PC-9 (cell line): ENCODE measurements at regions not wholly inside any gene's neighbourhood (a gene's known extent, or its start where the extent isn't known, plus 50 kb on each side); places are given as distances from the start of the nearest gene placed in this dataset.

Source experiments
- BruUV-seq: library from RNA; stranded (reverse); fragments of 400-500 nt; replicated peaks from 2 replicates; lab custom pipeline; 2021; lab: Mats Ljungman, UMichigan
- CTCF ChIA-PET: fragments of 300-600 bp; sonication (Branson Sonifier 250); formaldehyde crosslinking; loops from one replicate; lab custom pipeline; 2022; ENCODE audit warnings: antibody characterized with exemption; lab: Charles Lee
- POLR2A ChIA-PET: fragments of 300-600 bp; sonication (Branson Sonifier 250); formaldehyde crosslinking; loops from one replicate; lab custom pipeline; 2022; ENCODE audit warnings: antibody characterized with exemption; ENCODE audit not compliant: unreplicated experiment; lab: Charles Lee
- DNase-seq, 2 experiments: peaks; one replicate each; pipeline versions ENCODE4 v3.0.0 to v3.0.0-alpha.2; 2015 to 2022; ENCODE audit warnings: mixed read lengths in 1 of 2
- H2AFZ ChIP-seq: fragments of 200-600 bp; sonication (generic); 2 replicates; pipeline ENCODE4 v1.8.1; 2017; ENCODE audit warnings: antibody characterized with exemption
- H3F3A ChIP-seq: fragments of 200-600 bp; sonication (generic); 2 replicates; pipeline ENCODE4 v1.8.1; 2017; ENCODE audit warnings: antibody characterized with exemption, mild to moderate bottlenecking, low read depth; ENCODE audit not compliant: insufficient read depth
- H3K27ac ChIP-seq: fragments of 200-600 bp; sonication (generic); 2 replicates; pipeline ENCODE4 v1.6.1; 2016; ENCODE audit warnings: mixed run types
- H3K27me3 ChIP-seq: fragments of 200-600 bp; sonication (generic); 2 replicates; pipeline ENCODE4 v1.6.1; 2016; ENCODE audit warnings: low read depth, mixed run types; ENCODE audit not compliant: insufficient read depth
- H3K36me3 ChIP-seq: fragments of 200-600 bp; sonication (generic); 2 replicates; pipeline ENCODE4 v1.6.1; 2016; ENCODE audit warnings: low read depth, mixed run types
- H3K4me1 ChIP-seq: fragments of 200-600 bp; sonication (generic); replicated peaks from 2 replicates; pipeline ENCODE4 v1.6.1; 2016; ENCODE audit warnings: mixed run types; ENCODE audit not compliant: insufficient read depth
- H3K4me2 ChIP-seq: fragments of 200-600 bp; sonication (generic); 2 replicates; pipeline ENCODE4 v1.6.1; 2017; ENCODE audit warnings: mixed run types
- H3K4me3 ChIP-seq: fragments of 200-600 bp; sonication (generic); 2 replicates; pipeline ENCODE4 v1.6.1; 2016; ENCODE audit warnings: mixed run types
- H3K79me2 ChIP-seq: fragments of 200-600 bp; sonication (generic); 2 replicates; pipeline ENCODE4 v1.6.1; 2017; ENCODE audit warnings: low read depth, mixed run types
- H3K9me2 ChIP-seq: fragments of 200-600 bp; sonication (generic); 2 replicates; pipeline ENCODE4 v1.8.1; 2017; ENCODE audit warnings: mild to moderate bottlenecking; ENCODE audit not compliant: insufficient read depth
- H3K9me3 ChIP-seq: fragments of 200-600 bp; sonication (generic); 2 replicates; pipeline ENCODE4 v1.8.1; 2016; ENCODE audit warnings: low read depth; ENCODE audit not compliant: insufficient read depth
- H4K20me1 ChIP-seq: fragments of 200-600 bp; sonication (generic); 2 replicates; pipeline ENCODE4 v1.8.1; 2017; ENCODE audit not compliant: insufficient read depth
- EZH2 ChIP-seq: fragments of 200-600 bp; sonication (generic); IDR thresholded peaks from 2 replicates; pipeline ENCODE4 v1.8.0; 2017; ENCODE audit warnings: antibody characterized with exemption, low read depth
- intact Hi-C: fragments of 100-400 bp; cut with micrococcal nuclease; formaldehyde crosslinking; loops from one replicate; pipeline ENCODE4 v1.10.0; 2022; ENCODE audit not compliant: unreplicated experiment
- TF ChIP-seq, protein P1 (sequence below): fragments of 200-600 bp; sonication (generic); conservative IDR thresholded peaks from 2 replicates; pipeline ENCODE4 v1.6.1; 2017; ENCODE audit warnings: mixed run types, antibody characterized with exemption, mild to moderate bottlenecking, moderate library complexity

DNA sequence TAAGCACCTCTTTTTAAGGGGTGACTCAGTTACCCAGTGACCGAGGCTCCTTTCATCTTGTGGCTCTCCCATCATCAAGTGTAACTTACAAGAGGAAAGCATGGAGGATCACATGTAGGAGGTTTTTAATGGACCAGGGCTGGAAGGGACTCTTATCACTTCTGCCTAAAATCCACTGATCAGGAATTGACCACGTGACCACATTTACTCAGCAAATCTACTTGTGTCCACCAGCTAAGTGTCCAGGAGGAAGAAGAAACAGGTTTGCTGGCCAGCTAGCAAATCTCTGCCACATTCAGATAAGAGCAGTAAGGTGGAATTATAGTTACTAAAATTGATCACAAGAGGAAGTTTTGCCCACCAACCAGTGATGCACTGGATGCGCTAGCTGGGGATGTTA lies 486.0 kb downstream of the ENC1 start:
- CTCF ChIA-PET = no interaction called here
- intact Hi-C loops = no loop called here
- no peaks in the 10 kb centered on the region for H3K36me3 ChIP-seq
- H4K20me1 ChIP-seq = no peaks in the 10 kb centered on the region
- no peaks in the 10 kb centered on the region for H3K4me1 ChIP-seq
- H2AFZ ChIP-seq = no peak overlapping the region
- TF ChIP-seq EZH2 = no peak
- TF ChIP-seq, protein P1, sequence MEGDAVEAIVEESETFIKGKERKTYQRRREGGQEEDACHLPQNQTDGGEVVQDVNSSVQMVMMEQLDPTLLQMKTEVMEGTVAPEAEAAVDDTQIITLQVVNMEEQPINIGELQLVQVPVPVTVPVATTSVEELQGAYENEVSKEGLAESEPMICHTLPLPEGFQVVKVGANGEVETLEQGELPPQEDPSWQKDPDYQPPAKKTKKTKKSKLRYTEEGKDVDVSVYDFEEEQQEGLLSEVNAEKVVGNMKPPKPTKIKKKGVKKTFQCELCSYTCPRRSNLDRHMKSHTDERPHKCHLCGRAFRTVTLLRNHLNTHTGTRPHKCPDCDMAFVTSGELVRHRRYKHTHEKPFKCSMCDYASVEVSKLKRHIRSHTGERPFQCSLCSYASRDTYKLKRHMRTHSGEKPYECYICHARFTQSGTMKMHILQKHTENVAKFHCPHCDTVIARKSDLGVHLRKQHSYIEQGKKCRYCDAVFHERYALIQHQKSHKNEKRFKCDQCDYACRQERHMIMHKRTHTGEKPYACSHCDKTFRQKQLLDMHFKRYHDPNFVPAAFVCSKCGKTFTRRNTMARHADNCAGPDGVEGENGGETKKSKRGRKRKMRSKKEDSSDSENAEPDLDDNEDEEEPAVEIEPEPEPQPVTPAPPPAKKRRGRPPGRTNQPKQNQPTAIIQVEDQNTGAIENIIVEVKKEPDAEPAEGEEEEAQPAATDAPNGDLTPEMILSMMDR = no peak
- H3K27ac ChIP-seq = no peak overlapping the region
- no peak overlapping the region for H3K4me2 ChIP-seq
- no peaks in the 10 kb centered on the region for H3K79me2 ChIP-seq
- no peak overlapping the region for H3K4me3 ChIP-seq
- H3K9me2 ChIP-seq = no peaks in the 10 kb centered on the region
- H3F3A ChIP-seq = no peaks in the 10 kb centered on the region
- DNase-seq = no peak
- H3K27me3 ChIP-seq = no peaks in the 10 kb centered on the region
- no peaks in the 10 kb centered on the region for H3K9me3 ChIP-seq
- POLR2A ChIA-PET = no interaction called here
- BruUV-seq = no TSS peak

DNA sequence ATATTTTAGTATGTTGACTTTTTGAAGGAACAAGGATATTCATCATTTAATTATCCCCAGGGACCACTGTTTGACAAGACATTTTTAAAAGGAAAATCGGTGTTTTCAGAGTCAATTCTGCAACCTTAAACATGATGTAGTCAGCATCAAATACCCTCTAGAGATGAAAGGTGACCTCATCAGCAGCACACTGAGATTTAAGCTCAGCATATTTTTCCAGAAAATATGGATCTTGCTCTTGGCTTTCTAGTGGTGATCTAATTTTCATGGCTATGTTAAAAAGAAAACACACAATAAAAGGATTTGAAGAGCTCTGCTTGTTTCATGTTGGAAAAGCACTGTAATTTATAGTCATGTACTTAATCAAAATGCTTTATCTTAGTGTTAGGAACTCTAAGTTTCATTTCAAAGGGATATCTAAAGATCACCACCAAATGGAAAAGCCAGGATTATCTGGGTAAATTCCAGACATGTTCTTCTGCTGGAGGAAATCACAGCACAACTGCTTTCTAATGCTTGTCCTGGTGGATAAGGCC lies 487.2 kb downstream of the ENC1 start:
- Histone ChIP-seq H3K4me3 (no peak overlapping the region), H3K79me2 (no peaks in the 10 kb centered on the region), H2AFZ (no peak overlapping the region), H3K9me3 (no peaks in the 10 kb centered on the region), H3K27me3 (no peaks in the 10 kb centered on the region), H3F3A (no peaks in the 10 kb centered on the region), H3K9me2 (no peaks in the 10 kb centered on the region), H3K4me1 (no peaks in the 10 kb centered on the region), H3K4me2 (no peak overlapping the region), H3K36me3 (no peaks in the 10 kb centered on the region), H4K20me1 (no peaks in the 10 kb centered on the region), H3K27ac (no peak overlapping the region)
- DNase-seq = no peak
- TF ChIP-seq EZH2 = no peak
- TF ChIP-seq, protein P1 = no peak
- CTCF ChIA-PET = interaction anchor here (0.6 kb wide), 1 partner anchor 71 kb away, joined by 3 read pairs; no protein-coding TSS in a partner anchor
- POLR2A ChIA-PET = no interaction called here
- intact Hi-C loops = no loop called here
- BruUV-seq = no TSS peak

DNA sequence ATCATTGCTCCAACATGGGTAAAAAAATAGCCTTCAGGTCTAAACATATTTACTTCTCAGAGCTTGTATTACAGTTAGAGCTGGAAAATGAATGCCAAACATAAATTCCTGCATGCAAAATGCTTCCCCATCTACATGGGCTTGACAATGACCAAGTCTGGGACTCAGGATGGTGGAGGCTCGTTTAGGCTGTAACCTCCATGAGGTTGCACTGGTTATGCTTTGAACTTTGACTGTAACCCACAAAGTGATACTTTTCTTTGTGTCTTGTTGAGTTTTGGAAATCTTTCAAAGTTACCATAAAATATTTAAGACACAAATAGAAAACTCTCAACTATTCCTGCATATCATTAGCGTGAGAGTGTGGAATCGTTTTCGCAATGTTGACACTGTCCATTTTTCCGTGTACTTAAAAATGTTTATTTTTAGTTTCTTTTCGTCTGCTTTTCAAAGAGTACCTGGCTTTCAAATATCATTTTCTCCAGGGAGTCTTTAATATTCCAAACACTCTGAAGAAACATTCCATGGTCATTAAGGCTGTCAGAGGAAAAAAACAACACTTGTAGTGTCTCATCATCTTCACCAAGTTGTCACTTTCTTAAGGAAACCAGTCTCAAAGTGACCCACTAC lies 487.8 kb downstream of the ENC1 start:
- Histone ChIP-seq H2AFZ (no peak overlapping the region), H3K4me2 (no peak overlapping the region), H4K20me1 (no peaks in the 10 kb centered on the region), H3K27ac (no peak overlapping the region), H3K4me3 (no peak overlapping the region), H3K9me2 (no peaks in the 10 kb centered on the region), H3F3A (no peaks in the 10 kb centered on the region), H3K9me3 (no peaks in the 10 kb centered on the region), H3K27me3 (no peaks in the 10 kb centered on the region), H3K79me2 (no peaks in the 10 kb centered on the region), H3K4me1 (no peaks in the 10 kb centered on the region), H3K36me3 (no peaks in the 10 kb centered on the region)
- intact Hi-C loops = no loop called here
- TF ChIP-seq EZH2 = no peak
- TF ChIP-seq, protein P1 = no peak
- POLR2A ChIA-PET = no interaction called here
- no peak for DNase-seq
- BruUV-seq = no TSS peak
- CTCF ChIA-PET = no interaction called here
